NCI-H524 (cell line): ENCODE measurements at regions not wholly inside any gene's neighbourhood (a gene's known extent, or its start where the extent isn't known, plus 50 kb on each side); places are given as distances from the start of the nearest gene placed in this dataset.

Source experiments
- DNase-seq, 2 experiments: peaks; one replicate each; lab custom pipeline; 2025; lab: John Stamatoyannopoulos, UW

GRCh38 chr4:112847781-112848180, 201.7 kb upstream of the ANK2 start:
- no peak for DNase-seq

- DNase-seq: no peak
Observed at GRCh38 chr4:112848911-112849310, 200.5 kb upstream of the ANK2 start.

GRCh38 chr4:112852601-112853000, 196.9 kb upstream of the ANK2 start:
- DNase-seq: no peak

DNA sequence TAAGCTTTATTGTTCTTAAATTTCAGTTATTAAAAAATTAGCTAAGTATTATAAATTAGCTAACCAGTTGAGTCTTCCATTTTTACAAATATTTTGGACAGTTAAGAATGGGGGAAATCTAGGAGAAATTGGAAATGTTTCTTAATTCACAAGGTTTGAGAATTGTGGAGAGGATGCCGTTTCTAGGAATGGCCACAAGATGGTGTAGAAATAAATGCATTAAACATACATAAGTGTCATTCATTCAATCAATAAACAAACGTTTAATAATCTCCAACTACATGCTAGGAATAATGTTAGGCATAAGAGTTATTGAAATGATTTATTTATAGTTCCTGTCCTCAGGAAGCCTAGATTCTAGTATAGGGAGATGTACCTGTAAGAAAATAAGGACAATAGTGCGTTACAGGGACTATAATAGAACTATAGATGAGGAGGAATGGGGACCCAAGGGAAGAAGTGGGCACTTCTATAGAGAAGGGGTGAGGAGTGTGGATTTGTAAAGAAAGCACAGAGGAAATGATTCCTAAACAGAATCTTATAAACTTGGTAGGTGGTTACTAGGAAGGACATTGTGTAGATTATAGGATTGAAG, 195.7 kb upstream of the ANK2 start:
- DNase-seq: peak in 1 of 2 experiments; percentile 9

- DNase-seq: no peak
Observed at GRCh38 chr4:112854420-112854819, 195.0 kb upstream of the ANK2 start.

- DNase-seq: peak in 1 of 2 experiments; percentile 15
Observed at GRCh38 chr4:112855058-112855457, 194.4 kb upstream of the ANK2 start.

DNA sequence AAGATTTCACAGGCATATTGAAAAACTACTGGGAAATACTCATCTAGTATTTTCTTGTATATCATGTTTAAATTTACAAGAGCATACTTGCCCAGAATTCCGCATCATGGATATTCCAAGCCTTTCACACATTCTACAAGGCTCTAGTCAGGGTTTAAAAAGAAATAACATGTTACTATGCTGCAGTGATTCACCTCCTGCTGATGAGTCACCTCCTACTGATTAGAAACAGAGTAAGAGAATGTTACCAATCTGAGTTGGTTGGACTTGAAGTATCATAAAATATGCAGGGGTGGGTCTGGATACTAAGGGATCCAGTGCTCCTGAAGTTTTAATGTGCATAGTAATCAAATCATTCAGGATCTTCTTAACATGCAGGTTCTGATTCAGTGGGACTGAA, 192.0 kb upstream of the ANK2 start:
- no peak for DNase-seq

GRCh38 chr4:112858751-112859150, 190.7 kb upstream of the ANK2 start:
- no peak for DNase-seq

DNA sequence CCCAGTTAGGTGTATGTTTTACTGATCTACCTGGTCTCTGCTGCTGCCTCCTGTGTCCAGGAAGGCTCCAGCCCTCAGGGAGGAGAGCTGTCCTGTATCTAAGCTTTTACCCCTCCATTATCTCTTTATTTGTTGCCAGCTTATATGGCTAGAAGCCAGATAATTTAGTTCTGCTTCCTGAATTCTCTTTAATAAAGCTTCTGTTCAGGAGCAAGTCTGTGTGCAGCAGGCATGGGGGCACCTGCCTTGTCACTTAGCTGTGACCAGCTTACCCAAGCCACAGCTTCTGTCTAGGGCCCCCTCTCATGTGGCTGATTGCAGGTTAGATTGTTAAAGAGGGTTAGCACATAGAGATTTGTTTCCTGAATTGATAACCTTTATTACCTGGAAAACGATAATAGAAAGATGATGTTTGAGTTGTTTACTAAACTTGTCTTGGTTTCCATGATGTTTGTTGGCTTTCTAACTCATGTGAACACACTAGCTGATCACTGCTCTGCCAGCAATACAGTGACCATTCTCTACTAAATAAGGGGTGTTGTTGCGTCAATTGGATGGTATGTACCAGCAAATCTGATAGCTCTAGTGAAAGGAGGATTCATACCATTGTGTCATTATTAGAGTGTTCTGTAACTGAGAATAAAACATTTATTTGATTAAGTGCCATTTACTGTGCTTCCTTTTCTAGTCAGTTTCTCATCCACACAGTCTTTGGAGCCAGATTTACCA, 189.8 kb upstream of the ANK2 start:
- DNase-seq: no peak

GRCh38 chr4:112860830-112861690, 188.4 kb upstream of the ANK2 start:
- no peak for DNase-seq

DNA sequence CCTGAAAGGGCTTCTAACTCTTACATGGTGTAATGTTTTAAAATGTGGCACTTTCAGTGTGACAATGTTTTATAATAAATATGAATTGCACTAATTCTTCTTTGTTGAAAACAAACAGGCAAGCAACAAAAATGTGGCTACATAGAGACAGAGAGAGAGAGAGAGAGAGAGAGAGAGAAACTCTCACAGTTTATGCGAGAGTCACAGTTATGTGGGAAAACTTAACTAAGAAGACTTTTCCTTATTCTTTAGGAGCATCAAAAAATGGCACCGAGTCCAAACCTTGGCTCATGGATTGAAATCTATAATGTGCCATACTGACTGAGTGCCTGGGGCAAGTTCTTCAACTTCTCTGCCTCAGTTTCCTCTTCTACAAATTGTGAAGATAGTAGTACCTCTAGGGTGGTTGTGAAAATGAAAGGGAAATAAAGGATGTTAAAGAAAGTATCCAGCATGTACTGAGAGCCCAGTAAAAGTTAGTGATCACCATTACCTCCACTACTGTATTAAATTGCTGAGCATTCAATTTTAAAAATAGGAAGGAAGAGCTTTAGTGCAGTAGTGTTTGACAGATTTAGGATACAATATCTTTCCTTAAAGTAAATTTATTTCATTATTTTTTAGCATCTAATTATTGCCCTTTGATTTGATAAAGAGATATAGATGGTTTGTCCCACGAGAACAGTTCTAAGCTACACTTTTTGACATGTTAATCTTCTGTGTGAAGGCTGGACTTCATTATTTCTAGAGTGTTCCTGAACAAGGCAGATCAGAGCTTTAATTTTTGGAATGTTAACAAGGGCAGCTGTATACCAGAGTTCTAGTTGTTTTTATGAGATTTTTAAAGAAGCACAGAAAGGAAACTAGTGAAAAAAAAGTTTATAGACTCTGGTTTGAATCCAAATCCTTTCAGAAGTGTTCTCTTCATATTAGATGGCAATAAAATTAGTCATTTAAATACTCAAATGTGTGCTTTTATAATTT, 187.5 kb upstream of the ANK2 start:
- DNase-seq: no peak

DNA sequence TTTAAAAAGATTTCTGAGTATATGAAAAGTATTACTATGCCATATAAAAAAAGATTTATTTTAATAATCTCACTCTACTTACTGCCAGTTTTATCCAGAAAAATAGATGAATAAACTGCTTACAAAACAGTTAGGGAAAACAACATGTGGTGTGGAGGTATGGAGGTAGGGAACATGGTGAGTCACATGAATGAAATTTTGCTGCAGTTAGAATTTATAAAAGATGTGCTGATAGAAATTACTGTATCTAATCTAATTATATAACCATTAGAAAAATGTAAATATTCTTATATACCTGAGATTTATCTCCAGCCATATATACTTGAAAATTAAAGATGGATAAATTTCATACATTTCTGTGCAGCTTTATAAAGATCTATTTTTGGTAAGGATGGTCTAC, 184.0 kb upstream of the ANK2 start:
- no peak for DNase-seq

DNA sequence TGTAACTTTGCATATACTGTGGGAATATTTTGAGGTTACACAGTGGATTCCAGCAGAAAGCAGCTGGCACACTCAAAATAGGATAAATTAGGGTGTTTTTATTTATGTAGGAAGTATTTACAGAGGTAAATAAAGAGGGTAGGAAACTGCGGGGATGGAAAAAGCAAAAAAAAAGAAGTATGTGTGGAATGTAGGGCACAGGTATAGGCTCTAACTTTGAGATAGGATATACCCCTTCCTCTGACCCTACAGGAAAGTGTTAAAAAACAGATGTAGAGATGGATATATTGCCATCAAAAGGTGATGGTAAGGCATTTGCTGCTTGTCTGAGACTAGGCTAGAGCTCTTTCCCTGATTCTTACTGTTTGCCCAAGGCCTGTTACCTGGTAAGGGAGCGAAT, 173.1 kb upstream of the ANK2 start:
- no peak for DNase-seq

DNA sequence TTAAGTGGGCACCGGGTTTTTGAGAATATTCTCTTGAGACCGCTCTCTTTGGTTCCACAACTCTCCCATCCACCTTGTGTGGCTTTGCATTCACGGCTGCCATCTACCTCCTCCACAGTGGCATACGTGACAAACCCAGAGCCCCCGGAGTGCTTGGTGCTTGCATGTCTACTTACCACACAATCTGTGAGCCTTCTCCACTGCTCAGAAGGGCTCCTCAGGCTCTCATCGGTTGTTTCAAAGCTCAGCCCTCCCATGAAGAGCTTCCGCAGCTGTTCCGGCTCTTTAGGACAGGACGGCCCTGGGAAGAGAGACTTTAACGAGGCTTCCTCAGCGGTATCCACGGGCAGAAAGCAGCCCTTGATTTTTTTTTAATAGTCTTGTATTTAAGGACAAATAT, 167.6 kb upstream of the ANK2 start:
- peak; percentile 83 to 88 for DNase-seq

- no peak for DNase-seq
Observed at GRCh38 chr4:112882286-112882685, 167.2 kb upstream of the ANK2 start.

- DNase-seq: no peak
Observed at GRCh38 chr4:112884406-112884805, 165.0 kb upstream of the ANK2 start.

GRCh38 chr4:112885897-112886296, 163.6 kb upstream of the ANK2 start:
- DNase-seq: peak; percentile 36 to 73

DNA sequence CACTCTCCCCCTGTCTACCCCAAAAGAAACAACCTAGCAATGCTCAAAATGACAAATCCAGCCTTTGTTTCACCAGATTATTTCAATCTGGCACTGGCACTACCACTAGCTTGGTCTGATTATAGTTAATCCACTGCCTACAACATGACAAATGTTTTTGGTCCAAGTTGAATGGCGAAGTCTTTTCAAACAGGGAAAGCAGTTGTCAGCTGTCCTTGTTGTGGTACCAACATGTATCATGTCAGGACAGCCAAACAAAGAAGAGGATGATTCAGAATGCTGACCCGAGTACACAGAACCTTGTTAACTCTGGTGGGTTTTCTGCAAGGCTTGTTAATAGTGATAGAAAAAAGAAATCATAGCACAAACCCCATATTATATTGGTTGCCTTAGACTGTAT, 160.8 kb upstream of the ANK2 start:
- no peak for DNase-seq

DNA sequence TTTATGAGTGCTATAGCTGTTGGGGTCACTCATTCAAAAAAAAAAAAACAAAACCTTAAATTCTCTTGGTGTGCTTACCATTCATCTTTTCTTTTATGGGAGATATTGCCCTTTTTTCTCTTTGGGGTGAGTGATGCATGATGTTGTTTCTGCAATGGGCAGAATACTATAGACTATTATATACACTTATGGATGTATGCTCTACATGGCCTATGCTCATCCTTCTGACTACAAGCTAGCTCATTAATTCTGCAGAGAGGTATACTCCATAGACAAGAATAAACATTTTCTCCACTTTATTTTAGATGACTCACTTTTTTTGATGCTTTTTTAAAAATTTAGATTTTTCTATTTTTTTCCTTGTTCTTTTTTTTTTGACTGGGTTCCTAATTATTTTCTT, 160.3 kb upstream of the ANK2 start:
- DNase-seq: no peak

- peak in 1 of 2 experiments; percentile 47 for DNase-seq
Observed at GRCh38 chr4:112889619-112890527, 159.6 kb upstream of the ANK2 start.

DNA sequence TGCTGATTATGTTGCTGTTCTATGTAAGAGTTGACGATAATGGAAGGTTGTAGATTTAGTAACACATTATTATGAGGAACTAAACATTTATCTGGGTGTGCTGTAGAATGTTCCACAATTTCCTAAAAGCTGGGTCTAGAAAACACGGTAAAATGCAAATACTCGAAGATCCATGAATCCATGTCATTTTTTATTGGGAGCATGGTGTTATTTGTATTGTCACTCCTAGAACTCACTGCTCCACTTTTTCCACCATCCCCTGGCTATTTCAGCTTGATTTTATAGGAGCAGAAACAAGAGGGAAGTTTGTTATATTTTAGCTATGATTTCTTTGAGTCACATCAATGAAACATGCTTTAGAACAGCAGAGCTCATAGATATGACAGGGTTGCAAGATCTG, 155.0 kb upstream of the ANK2 start:
- no peak for DNase-seq
